GM06990 (cell line): ENCODE measurements at regions not wholly inside any gene's neighbourhood (a gene's known extent, or its start where the extent isn't known, plus 50 kb on each side); places are given as distances from the start of the nearest gene placed in this dataset.

ENCODE experiments used
- DNase-seq: peaks from one replicate; pipeline ENCODE4 v3.0.0-alpha.2; 2011; ENCODE audit not compliant: insufficient read length; ENCODE audit errors: extremely low read depth
- H3K27me3 ChIP-seq: replicated peaks from 2 replicates; pipeline ENCODE4 v1.6.0; 2011; ENCODE audit warnings: low read length; ENCODE audit not compliant: control insufficient read depth, insufficient read depth
- H3K36me3 ChIP-seq: 2 replicates; pipeline ENCODE4 v1.5.1; 2011; ENCODE audit warnings: low read length; ENCODE audit not compliant: control insufficient read depth, insufficient read depth
- H3K4me3 ChIP-seq: replicated peaks from 2 replicates; pipeline ENCODE4 v1.5.1; 2011; ENCODE audit warnings: low read depth, mild to moderate bottlenecking, control low read depth, low read length
- TF ChIP-seq, protein P1 (sequence below): IDR thresholded peaks from 2 replicates; pipeline ENCODE4 v1.5.1; 2011; ENCODE audit warnings: low read length, control low read depth, mild to moderate bottlenecking, inconsistent platforms; ENCODE audit not compliant: insufficient read depth, poor library complexity, severe bottlenecking

- Histone ChIP-seq H3K36me3 (no peaks in the 10 kb centered on the region), H3K27me3 (no peaks in the 10 kb centered on the region), H3K4me3 (no peak overlapping the region)
- TF ChIP-seq, protein P1, sequence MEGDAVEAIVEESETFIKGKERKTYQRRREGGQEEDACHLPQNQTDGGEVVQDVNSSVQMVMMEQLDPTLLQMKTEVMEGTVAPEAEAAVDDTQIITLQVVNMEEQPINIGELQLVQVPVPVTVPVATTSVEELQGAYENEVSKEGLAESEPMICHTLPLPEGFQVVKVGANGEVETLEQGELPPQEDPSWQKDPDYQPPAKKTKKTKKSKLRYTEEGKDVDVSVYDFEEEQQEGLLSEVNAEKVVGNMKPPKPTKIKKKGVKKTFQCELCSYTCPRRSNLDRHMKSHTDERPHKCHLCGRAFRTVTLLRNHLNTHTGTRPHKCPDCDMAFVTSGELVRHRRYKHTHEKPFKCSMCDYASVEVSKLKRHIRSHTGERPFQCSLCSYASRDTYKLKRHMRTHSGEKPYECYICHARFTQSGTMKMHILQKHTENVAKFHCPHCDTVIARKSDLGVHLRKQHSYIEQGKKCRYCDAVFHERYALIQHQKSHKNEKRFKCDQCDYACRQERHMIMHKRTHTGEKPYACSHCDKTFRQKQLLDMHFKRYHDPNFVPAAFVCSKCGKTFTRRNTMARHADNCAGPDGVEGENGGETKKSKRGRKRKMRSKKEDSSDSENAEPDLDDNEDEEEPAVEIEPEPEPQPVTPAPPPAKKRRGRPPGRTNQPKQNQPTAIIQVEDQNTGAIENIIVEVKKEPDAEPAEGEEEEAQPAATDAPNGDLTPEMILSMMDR: no peak
- DNase-seq: no peak
Observed at GRCh38 chr9:106587042-106587441, 275.9 kb upstream of the ZNF462 start.

- H3K36me3 ChIP-seq: no peaks in the 10 kb centered on the region
- no peak for DNase-seq
- TF ChIP-seq, protein P1: no peak
- H3K4me3 ChIP-seq: no peak overlapping the region
- no peaks in the 10 kb centered on the region for H3K27me3 ChIP-seq
Observed at GRCh38 chr9:106588626-106589025, 274.3 kb upstream of the ZNF462 start.

DNA sequence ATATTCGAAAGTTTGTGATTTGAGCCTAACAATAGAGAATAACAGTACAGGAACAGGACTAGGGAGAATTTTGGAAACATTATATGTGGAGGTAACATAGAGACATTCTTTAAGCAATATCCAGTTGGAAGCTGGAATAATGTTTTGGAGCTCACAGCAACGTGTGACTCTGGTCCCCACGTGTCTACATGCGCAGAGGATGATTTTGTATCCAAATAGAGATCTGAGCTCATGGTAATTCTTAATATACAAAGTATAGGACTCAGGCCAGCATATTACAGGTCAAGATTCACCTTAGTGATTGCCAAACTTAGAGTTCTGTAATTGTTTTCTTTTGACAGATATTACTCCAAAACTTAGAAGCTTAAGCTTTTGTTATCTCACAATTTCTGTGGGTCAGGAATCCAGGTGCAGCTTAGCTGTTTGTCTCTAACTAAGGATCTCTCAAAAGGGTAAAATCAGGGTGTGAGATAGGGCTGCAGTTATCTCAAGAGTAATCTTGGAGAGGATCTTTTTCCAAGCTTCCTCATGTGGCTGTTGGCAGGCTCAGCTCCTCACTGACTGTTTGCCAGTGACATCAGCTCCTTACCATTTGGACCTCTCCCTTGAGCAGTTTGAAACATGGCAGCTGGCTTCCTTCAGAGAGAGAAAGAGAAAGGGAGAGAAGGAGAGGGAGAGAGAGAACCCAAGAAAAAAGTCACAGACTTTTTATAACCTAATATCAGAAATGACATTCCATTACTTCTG lies 272.0 kb upstream of the ZNF462 start:
- no peak for DNase-seq
- no peak overlapping the region for H3K4me3 ChIP-seq
- TF ChIP-seq, protein P1: no peak
- H3K27me3 ChIP-seq: no peaks in the 10 kb centered on the region
- no peaks in the 10 kb centered on the region for H3K36me3 ChIP-seq

DNA sequence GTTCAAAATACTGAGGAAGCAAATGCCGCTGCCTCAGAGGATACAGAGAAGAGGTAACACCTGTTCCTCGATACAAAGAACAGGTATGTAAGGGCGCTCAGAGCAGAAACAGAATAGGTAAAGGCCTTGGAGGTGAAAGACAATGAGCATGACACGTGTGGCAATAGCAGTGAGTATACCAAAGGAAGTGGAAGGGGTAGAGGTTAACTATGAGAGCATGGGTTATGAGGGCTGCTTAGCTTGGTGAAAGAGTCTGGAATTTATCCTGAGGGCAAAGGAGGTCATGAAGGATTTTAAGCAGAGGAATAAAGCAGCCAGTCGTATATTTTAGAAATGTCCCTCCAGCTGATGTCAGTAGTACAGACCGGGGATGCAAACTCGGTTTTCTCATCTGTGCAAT lies 269.8 kb upstream of the ZNF462 start:
- TF ChIP-seq, protein P1: no peak
- H3K36me3 ChIP-seq: no peaks in the 10 kb centered on the region
- no peak for DNase-seq
- no peak overlapping the region for H3K4me3 ChIP-seq
- no peaks in the 10 kb centered on the region for H3K27me3 ChIP-seq

- no peaks in the 10 kb centered on the region for H3K27me3 ChIP-seq
- DNase-seq: no peak
- H3K36me3 ChIP-seq: no peaks in the 10 kb centered on the region
- no peak overlapping the region for H3K4me3 ChIP-seq
- TF ChIP-seq, protein P1: no peak
Observed at GRCh38 chr9:106596984-106597383, 266.0 kb upstream of the ZNF462 start.
